ENCODE measurements at regions not wholly inside any gene's neighbourhood (a gene's known extent, or its start where the extent isn't known, plus 50 kb on each side); places are given as distances from the start of the nearest gene placed in this dataset.

DNA sequence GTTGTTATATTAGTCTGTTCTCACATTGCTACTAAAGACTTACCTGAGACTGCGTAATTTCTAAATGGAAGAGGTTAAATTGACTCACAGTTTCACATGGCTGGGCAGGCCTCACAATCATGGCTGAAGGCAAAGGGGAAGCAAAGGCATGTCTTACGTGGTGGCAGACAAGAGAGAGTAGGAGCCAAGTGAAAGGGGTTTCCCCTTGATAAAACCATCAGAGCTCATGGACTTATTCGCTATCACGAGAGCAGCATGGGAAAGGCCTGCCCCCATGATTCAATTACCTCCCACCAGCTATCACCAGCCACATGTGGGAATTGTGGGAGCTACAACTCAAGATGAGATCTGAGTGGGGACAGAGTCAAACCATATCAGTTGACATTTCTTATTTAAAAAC is 374.5 kb upstream of the RORB start:
- TF ChIP-seq, protein P1, sequence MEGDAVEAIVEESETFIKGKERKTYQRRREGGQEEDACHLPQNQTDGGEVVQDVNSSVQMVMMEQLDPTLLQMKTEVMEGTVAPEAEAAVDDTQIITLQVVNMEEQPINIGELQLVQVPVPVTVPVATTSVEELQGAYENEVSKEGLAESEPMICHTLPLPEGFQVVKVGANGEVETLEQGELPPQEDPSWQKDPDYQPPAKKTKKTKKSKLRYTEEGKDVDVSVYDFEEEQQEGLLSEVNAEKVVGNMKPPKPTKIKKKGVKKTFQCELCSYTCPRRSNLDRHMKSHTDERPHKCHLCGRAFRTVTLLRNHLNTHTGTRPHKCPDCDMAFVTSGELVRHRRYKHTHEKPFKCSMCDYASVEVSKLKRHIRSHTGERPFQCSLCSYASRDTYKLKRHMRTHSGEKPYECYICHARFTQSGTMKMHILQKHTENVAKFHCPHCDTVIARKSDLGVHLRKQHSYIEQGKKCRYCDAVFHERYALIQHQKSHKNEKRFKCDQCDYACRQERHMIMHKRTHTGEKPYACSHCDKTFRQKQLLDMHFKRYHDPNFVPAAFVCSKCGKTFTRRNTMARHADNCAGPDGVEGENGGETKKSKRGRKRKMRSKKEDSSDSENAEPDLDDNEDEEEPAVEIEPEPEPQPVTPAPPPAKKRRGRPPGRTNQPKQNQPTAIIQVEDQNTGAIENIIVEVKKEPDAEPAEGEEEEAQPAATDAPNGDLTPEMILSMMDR (conservative IDR thresholded peaks at IDR 0.05; ENCODE audit: low read depth, low read length): no peak
- no peak for DNase-seq (ENCODE audit: low read depth)

DNA sequence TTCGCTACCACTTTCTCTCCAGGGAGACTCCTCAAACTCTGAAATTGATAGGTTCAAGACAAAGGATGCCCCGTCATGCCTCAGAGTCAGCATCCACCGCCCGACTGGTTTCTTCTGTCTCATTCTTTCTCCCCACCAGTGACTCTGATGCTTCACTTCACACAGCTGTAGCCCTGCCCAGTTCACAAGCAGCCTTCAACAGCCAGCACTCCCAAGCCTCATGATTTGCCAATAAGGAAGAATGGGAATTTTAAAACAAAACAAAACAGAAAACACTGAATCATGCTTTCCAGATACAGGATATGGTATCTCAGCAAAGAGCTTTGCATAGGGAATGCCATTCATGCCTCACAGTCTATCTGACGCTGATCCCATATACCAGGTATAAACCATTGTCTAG is 371.2 kb upstream of the RORB start:
- TF ChIP-seq, protein P1 (conservative IDR thresholded peaks at IDR 0.05; ENCODE audit: low read depth, low read length): no peak
- DNase-seq (ENCODE audit: low read depth): peak; percentile 5
- H3K4me3 ChIP-seq (ENCODE audit: low read depth, low read length): no peak overlapping the region

More for the DNA sequence above, 374.5 kb upstream of the RORB start:
- H3K4me3 ChIP-seq (ENCODE audit: low read depth, low read length): no peak overlapping the region

DNA sequence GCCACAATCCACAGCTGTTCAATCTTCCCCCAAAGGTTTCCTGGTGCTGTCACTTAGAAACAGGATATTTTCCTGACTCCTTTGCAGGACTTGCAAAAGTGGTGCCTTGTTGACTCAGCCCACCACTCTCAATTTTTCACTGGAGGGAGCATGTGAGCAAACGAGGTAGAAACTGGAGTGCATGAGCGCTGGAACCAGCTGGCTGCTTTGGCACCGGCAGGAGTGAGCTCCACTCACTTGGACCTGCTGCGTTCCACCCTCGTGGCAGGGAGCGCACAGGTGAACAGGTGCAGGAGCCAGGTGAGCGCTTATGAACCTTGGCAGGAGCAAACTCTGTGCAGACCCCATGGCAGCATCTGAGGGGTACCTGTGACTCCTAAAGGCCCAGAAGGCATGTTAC is 364.1 kb upstream of the RORB start:
- no peak overlapping the region for H3K4me3 ChIP-seq (ENCODE audit: low read depth, low read length)
- no peak for DNase-seq (ENCODE audit: low read depth)
- TF ChIP-seq, protein P1 (conservative IDR thresholded peaks at IDR 0.05; ENCODE audit: low read depth, low read length): no peak

DNA sequence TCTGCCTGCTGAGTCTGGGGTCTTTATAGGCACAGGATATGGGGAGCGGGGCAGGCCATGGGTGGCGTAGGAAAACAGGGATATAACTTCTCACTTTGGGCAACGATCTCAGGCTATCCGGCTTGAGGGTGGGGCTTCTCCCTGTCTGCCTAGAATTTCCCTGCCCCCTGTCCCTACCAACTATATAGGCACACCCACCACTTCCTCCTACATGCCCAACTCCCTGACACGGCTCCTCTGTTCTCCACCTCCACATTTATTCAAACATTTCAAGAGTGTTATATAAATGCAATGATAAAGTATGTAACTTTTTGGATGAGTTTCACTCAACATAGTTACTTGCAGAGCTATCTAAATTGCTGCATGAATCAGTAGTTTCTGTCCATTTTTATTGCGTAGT is 363.2 kb upstream of the RORB start:
- DNase-seq (ENCODE audit: low read depth): no peak
- TF ChIP-seq, protein P1 (conservative IDR thresholded peaks at IDR 0.05; ENCODE audit: low read depth, low read length): no peak

DNA sequence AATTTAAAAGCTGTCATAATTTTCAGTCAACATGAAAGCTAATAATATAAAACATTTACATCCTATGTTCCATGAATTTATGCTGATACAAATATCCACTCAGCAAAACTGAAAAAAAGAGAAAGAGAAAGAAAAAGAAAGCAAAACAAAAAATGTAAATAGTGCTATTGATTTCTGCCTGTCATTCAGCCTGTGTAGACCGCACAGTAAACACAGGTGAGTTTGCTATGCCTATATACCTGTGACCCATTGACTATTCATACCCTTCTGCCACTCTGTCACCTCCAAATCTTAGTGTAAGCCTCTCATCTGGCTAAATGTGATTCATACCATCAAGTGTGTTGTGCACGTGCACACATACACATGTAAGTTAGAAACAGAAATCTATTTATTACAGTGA is 359.0 kb upstream of the RORB start:
- no peak overlapping the region for H3K4me3 ChIP-seq (ENCODE audit: low read depth, low read length)
- DNase-seq (ENCODE audit: low read depth): no peak
- TF ChIP-seq, protein P1 (conservative IDR thresholded peaks at IDR 0.05; ENCODE audit: low read depth, low read length): no peak

More for the DNA sequence above, 363.2 kb upstream of the RORB start:
- H3K4me3 ChIP-seq (ENCODE audit: low read depth, low read length): no peak overlapping the region

DNA sequence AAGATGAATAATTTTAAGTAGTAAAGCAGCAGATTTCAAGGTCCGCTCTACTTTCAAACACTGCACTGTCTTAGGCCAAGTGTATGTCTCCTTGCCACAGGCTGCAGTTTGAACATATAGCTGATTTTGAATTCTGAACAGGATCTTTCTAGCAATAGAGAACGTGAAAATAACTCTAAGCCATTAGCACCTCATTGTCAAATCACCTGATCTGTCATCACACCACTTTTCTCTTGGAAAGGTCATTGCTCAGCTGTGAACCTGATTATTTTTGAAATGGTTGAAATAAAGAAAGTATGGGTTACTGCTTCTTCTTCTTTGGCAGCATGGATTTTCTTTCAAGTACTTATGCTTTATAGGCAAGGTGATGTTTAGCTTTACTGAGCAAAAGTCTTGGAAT is 357.0 kb upstream of the RORB start:
- no peak for DNase-seq (ENCODE audit: low read depth)
- TF ChIP-seq, protein P1 (conservative IDR thresholded peaks at IDR 0.05; ENCODE audit: low read depth, low read length): no peak
- no peak overlapping the region for H3K4me3 ChIP-seq (ENCODE audit: low read depth, low read length)

DNA sequence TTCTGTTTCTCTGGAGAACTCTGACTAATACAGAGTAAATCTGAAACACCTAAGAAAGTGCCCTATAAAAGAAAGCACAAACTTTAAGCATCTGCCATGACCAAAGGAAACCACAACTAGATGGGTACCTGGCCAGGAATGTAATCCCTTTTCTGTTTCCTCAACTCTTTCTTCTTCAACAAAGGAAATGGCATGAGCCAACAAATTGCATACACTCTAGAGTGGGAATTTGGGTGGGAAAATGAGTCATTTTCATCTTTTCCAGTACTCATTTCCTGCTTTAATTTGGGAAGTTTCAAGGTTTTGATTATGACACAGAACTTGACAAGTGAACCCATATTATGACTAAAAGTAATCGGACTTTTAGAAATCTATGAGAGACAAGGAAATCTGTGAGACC is 349.2 kb upstream of the RORB start:
- TF ChIP-seq, protein P1 (conservative IDR thresholded peaks at IDR 0.05; ENCODE audit: low read depth, low read length): no peak
- H3K4me3 ChIP-seq (ENCODE audit: low read depth, low read length): no peak overlapping the region
- no peak for DNase-seq (ENCODE audit: low read depth)
